CD14-positive monocyte (primary cell): ENCODE measurements at regions not wholly inside any gene's neighbourhood (a gene's known extent, or its start where the extent isn't known, plus 50 kb on each side); places are given as distances from the start of the nearest gene placed in this dataset.
A peak's percentile ranks its signal among the peaks of the same experiment; 100 is the strongest.
"Not testable (repeated sequence)": the region's sequence is repeated elsewhere in the genome, so short reads cannot be mapped to it uniquely, and the experiment has no call there.

Experiments
- DNase-seq, 3 donors: peaks; one replicate each; pipeline ENCODE4 v3.0.0-alpha.2; 2011 to 2022
- H2AFZ ChIP-seq: 2 replicates; pipeline ENCODE4 v1.6.0; 2012; ENCODE audit warnings: mild to moderate bottlenecking, low read depth, low read length, inconsistent platforms; ENCODE audit not compliant: insufficient read depth, poor library complexity, severe bottlenecking
- H3K27ac ChIP-seq, 2 donors: 1 replicate in 1 of 2; 2 replicates in 1 of 2; pipeline ENCODE4 v1.5.1; 2012 to 2013; ENCODE audit warnings: low read length in 2 of 2, control low read depth in 1 of 2, inconsistent platforms in 1 of 2, low read depth in 1 of 2, mild to moderate bottlenecking in 1 of 2
- H3K27me3 ChIP-seq, 2 donors: one replicate each; pipeline versions ENCODE4 v1.6.0 to v1.6.1; 2011 to 2013; ENCODE audit warnings: low read length in 2 of 2; ENCODE audit not compliant: control insufficient read depth in 2 of 2, insufficient read depth in 2 of 2
- H3K36me3 ChIP-seq, 2 donors: replicated peaks in 1 of 2; 1 replicate in 1 of 2; 2 replicates in 1 of 2; pipeline versions ENCODE4 v1.5.1 to v1.6.1; 2012 to 2013; ENCODE audit warnings: low read length in 2 of 2, control low read depth in 1 of 2, inconsistent platforms in 1 of 2, mild to moderate bottlenecking in 1 of 2; ENCODE audit not compliant: insufficient read depth in 2 of 2, control insufficient read depth in 1 of 2
- H3K4me1 ChIP-seq, 2 donors: 1 replicate in 1 of 2; 2 replicates in 1 of 2; pipeline versions ENCODE4 v1.5.1 to v1.6.1; 2012 to 2013; ENCODE audit warnings: low read length in 2 of 2, control low read depth in 1 of 2, inconsistent platforms in 1 of 2, mild to moderate bottlenecking in 1 of 2, moderate library complexity in 1 of 2; ENCODE audit not compliant: insufficient read depth in 2 of 2, control insufficient read depth in 1 of 2
- H3K4me2 ChIP-seq: replicated peaks from 2 replicates; pipeline ENCODE3; 2012; ENCODE audit warnings: low read length, moderate library complexity, mild to moderate bottlenecking; ENCODE audit not compliant: poor library complexity, severe bottlenecking; ENCODE audit errors: extremely low read depth
- H3K4me3 ChIP-seq, 3 experiments: fragments of 200-600 bp in 1 of 3; sonication (generic) in 1 of 3; replicated peaks in 1 of 3; 1 replicate in 2 of 3; 2 replicates in 1 of 3; pipeline ENCODE4 v1.5.1; 2011 to 2013; ENCODE audit warnings: low read length in 3 of 3, mild to moderate bottlenecking in 3 of 3, control low read depth in 2 of 3, low read depth in 2 of 3, inconsistent platforms in 1 of 3, moderate library complexity in 1 of 3
- H3K79me2 ChIP-seq: 2 replicates; pipeline ENCODE4 v1.6.0; 2012; ENCODE audit warnings: mild to moderate bottlenecking, control low read depth, inconsistent platforms, low read length, moderate library complexity; ENCODE audit not compliant: insufficient read depth
- H3K9ac ChIP-seq: 2 replicates; pipeline ENCODE4 v1.6.0; 2017; ENCODE audit warnings: low read length, mild to moderate bottlenecking; ENCODE audit not compliant: insufficient read depth, poor library complexity, severe bottlenecking
- H3K9me3 ChIP-seq, 2 donors: replicated peaks in 1 of 2; 1 replicate in 1 of 2; 2 replicates in 1 of 2; pipeline versions ENCODE4 v1.5.1 to v1.6.1; 2012 to 2013; ENCODE audit warnings: low read length in 2 of 2, control low read depth in 1 of 2; ENCODE audit not compliant: control insufficient read depth in 1 of 2, insufficient read depth in 1 of 2
- H4K20me1 ChIP-seq: 2 replicates; pipeline ENCODE4 v1.6.0; 2012; ENCODE audit warnings: mild to moderate bottlenecking, low read length, control low read depth, moderate library complexity; ENCODE audit not compliant: insufficient read depth
- H3K27ac Mint-ChIP-seq, 7 donors: one replicate each; pipeline ENCODE4 v1.8.0; 2020; ENCODE audit warnings: mild to moderate bottlenecking in 7 of 7, mixed read lengths in 7 of 7, moderate library complexity in 6 of 7, inconsistent platforms in 2 of 7
- H3K27me3 Mint-ChIP-seq, 3 donors: one replicate each; pipeline ENCODE4 v1.8.0; 2021 to 2022; ENCODE audit warnings: low read depth in 3 of 3, mild to moderate bottlenecking in 3 of 3, mixed read lengths in 3 of 3, moderate library complexity in 3 of 3, inconsistent platforms in 1 of 3
- H3K36me3 Mint-ChIP-seq, 2 donors: one replicate each; pipeline ENCODE4 v1.8.0; 2020; ENCODE audit warnings: mixed read lengths in 2 of 2, inconsistent platforms in 1 of 2, mild to moderate bottlenecking in 1 of 2
- H3K4me1 Mint-ChIP-seq: one replicate; pipeline ENCODE4 v1.8.0; 2020; ENCODE audit warnings: mild to moderate bottlenecking, mixed read lengths
- H3K4me3 Mint-ChIP-seq, 2 donors: one replicate each; pipeline ENCODE4 v1.8.0; 2020; ENCODE audit warnings: mild to moderate bottlenecking in 2 of 2, mixed read lengths in 2 of 2, moderate library complexity in 1 of 2
- H3K9me3 Mint-ChIP-seq, 7 donors: one replicate each; pipeline ENCODE4 v1.8.0; 2020 to 2022; ENCODE audit warnings: mixed read lengths in 7 of 7, mild to moderate bottlenecking in 6 of 7, moderate library complexity in 6 of 7, inconsistent platforms in 2 of 7
- CTCF ChIP-seq: fragments of 200-600 bp; IDR thresholded peaks from one replicate; pipeline ENCODE4 v1.8.0; 2022; ENCODE audit warnings: antibody characterized with exemption, mild to moderate bottlenecking
- WGBS: methylation state at CpG from one replicate; pipeline ENCODE4 v1.1.5; 2013; ENCODE audit warnings: missing lambda C conversion rate; ENCODE audit not compliant: insufficient coverage; 5-methylcytosine and 5-hydroxymethylcytosine counted together
- intact Hi-C, 2 donors: fragments of 100-400 bp; cut with micrococcal nuclease; formaldehyde crosslinking; loops; one replicate each; pipeline versions ENCODE4 v1.15.0 to v1.15.1; 2023

- Histone ChIP-seq H3K79me2 (no peaks in the 10 kb centered on the region), H3K4me1 (no peaks in the 10 kb centered on the region), H3K9me3 (no peaks in the 10 kb centered on the region), H3K9ac (no peak overlapping the region), H3K36me3 (no peaks in the 10 kb centered on the region), H2AFZ (no peak overlapping the region), H3K27me3 (no peaks in the 10 kb centered on the region), H3K4me3 (no peak overlapping the region), H3K27ac (no peak overlapping the region), H4K20me1 (no peaks in the 10 kb centered on the region), H3K4me2 (no peak overlapping the region)
- TF ChIP-seq CTCF = no peak
- H3K4me1 Mint-ChIP-seq = peaks cover 2% of the 10 kb centered on the region
- no peaks in the 10 kb centered on the region for H3K36me3 Mint-ChIP-seq
- intact Hi-C loops = no loop called here
- WGBS = 93% methylated on average over 3 of the region's 3 CpGs
- no peaks in the 10 kb centered on the region for H3K9me3 Mint-ChIP-seq
- no peak overlapping the region for H3K4me3 Mint-ChIP-seq
- peak overlapping the region in 1 of 7 donors; percentile 1 for H3K27ac Mint-ChIP-seq
- DNase-seq = no peak
- peaks cover 0 to 2% (median 0%) of the 10 kb centered on the region in 3 donors for H3K27me3 Mint-ChIP-seq
These were observed 506.5 kb upstream of the TBL1XR1 start for GRCh38 chr3:177703788-177704187.

GRCh38 chr3:177705976-177706823, 508.9 kb upstream of the TBL1XR1 start:
- H3K27me3 Mint-ChIP-seq = peaks cover 0 to 2% (median 0%) of the 10 kb centered on the region in 3 donors
- no peak overlapping the region for H3K4me2 ChIP-seq
- no peak overlapping the region for H3K27ac ChIP-seq
- H3K4me3 Mint-ChIP-seq = no peak overlapping the region
- H3K4me1 Mint-ChIP-seq = peaks cover 2% of the 10 kb centered on the region
- H3K27ac Mint-ChIP-seq = no peak overlapping the region
- H3K9me3 ChIP-seq = no peaks in the 10 kb centered on the region
- no peaks in the 10 kb centered on the region for H3K27me3 ChIP-seq
- no peak for TF ChIP-seq CTCF
- no peaks in the 10 kb centered on the region for H3K36me3 Mint-ChIP-seq
- WGBS = 100% methylated on average over 1 of the region's 4 CpGs
- H3K9ac ChIP-seq = no peak overlapping the region
- DNase-seq = no peak
- no peaks in the 10 kb centered on the region for H4K20me1 ChIP-seq
- H3K4me3 ChIP-seq = no peak overlapping the region
- no peaks in the 10 kb centered on the region for H3K79me2 ChIP-seq
- intact Hi-C loops = no loop called here
- peaks cover 0 to 1% (median 0%) of the 10 kb centered on the region in 7 donors for H3K9me3 Mint-ChIP-seq
- peak overlapping the region; percentile 30 for H2AFZ ChIP-seq
- H3K36me3 ChIP-seq = no peaks in the 10 kb centered on the region
- H3K4me1 ChIP-seq = no peaks in the 10 kb centered on the region

GRCh38 chr3:177709470-177709869, 512.2 kb upstream of the TBL1XR1 start:
- H3K4me1 Mint-ChIP-seq = peaks cover 14% of the 10 kb centered on the region
- WGBS = 100% methylated on average over 3 of the region's 7 CpGs
- H2AFZ ChIP-seq, H3K36me3 Mint-ChIP-seq, H3K79me2 ChIP-seq, H3K4me3 Mint-ChIP-seq, H3K9me3 Mint-ChIP-seq, H3K27me3 ChIP-seq, H3K36me3 ChIP-seq, H4K20me1 ChIP-seq, H3K27me3 Mint-ChIP-seq, H3K4me3 ChIP-seq, H3K4me2 ChIP-seq, H3K9ac ChIP-seq, DNase-seq, H3K27ac ChIP-seq, H3K9me3 ChIP-seq, intact Hi-C loops, H3K27ac Mint-ChIP-seq: not testable (repeated sequence)
- H3K4me1 ChIP-seq = peaks cover 7 to 14% of the 10 kb centered on the region in 2 donors
